HCT116 (cell line): ENCODE measurements at regions not wholly inside any gene's neighbourhood (a gene's known extent, or its start where the extent isn't known, plus 50 kb on each side); places are given as distances from the start of the nearest gene placed in this dataset.

Experiments
- ATAC-seq: fragments of 200-7000 bp; cut with Tn5 transposase; 2 replicates; pipeline ENCODE4 v1.9.1; 2020; ENCODE audit warnings: mild to moderate bottlenecking, moderate library complexity
- BruUV-seq: library from RNA; stranded (reverse); fragments of 400-500 nt; replicated peaks from 2 replicates; lab custom pipeline; 2021; lab: Mats Ljungman, UMichigan
- CTCF ChIA-PET: fragments of 300-600 bp; sonication (Branson Sonifier 250); formaldehyde crosslinking; loops from one replicate; lab custom pipeline; 2021; ENCODE audit warnings: antibody characterized with exemption; lab: Charles Lee
- POLR2A ChIA-PET: fragments of 300-600, 350-600 bp; sonication (Branson Sonifier 250); formaldehyde crosslinking; loops from one replicate; lab custom pipeline; 2021; ENCODE audit warnings: antibody characterized with exemption; lab: Charles Lee
- RAD21 ChIA-PET, 2 experiments: fragments of 300-600 bp; sonication (Branson Sonifier 250); formaldehyde crosslinking; loops; one replicate each; lab custom pipeline; 2023; ENCODE audit warnings: low total read pairs in 2 of 2; ENCODE audit not compliant: uncharacterized antibody in 2 of 2, unreplicated experiment in 2 of 2, low non-redundant PET in 1 of 2; lab: Charles Lee
- DNase-seq: peaks from one replicate; pipeline ENCODE4 v3.0.0-alpha.2; 2010; ENCODE audit warnings: low read depth, low spot score
- H2AFZ ChIP-seq: fragments of 200-600 bp; shearing (Covaris generic), sonication (generic); 2 replicates; pipeline ENCODE4 v1.6.1; 2017; ENCODE audit warnings: low read depth, mixed run types, mixed read lengths, antibody characterized with exemption, low read length; ENCODE audit not compliant: poor library complexity, severe bottlenecking
- H3K27ac ChIP-seq: 2 replicates; pipeline ENCODE4 v1.5.1; 2012; ENCODE audit warnings: low read depth, low read length
- H3K27me3 ChIP-seq: fragments of 200-600 bp; sonication (generic); 2 replicates; pipeline ENCODE4 v1.6.1; 2016; ENCODE audit warnings: mixed run types, low read length, mixed read lengths; ENCODE audit not compliant: insufficient read depth
- H3K36me3 ChIP-seq, 2 experiments: fragments of 200-500 bp in 1 of 2; fragments of 200-600 bp in 1 of 2; sonication (Bioruptor generic) in 1 of 2; sonication (generic) in 1 of 2; 2 replicates each; pipeline versions ENCODE4 v1.5.1 to v1.6.1; 2014 to 2016; ENCODE audit warnings: low read length in 2 of 2, inconsistent platforms in 1 of 2, mixed read lengths in 1 of 2, mixed run types in 1 of 2; ENCODE audit not compliant: insufficient read depth in 2 of 2, control insufficient read depth in 1 of 2
- H3K4me1 ChIP-seq, 2 experiments: fragments of 200-600 bp in 1 of 2; sonication (generic) in 1 of 2; 2 replicates each; pipeline versions ENCODE4 v1.5.1 to v1.6.1; 2012 to 2017; ENCODE audit warnings: low read length in 2 of 2, inconsistent platforms in 1 of 2, mild to moderate bottlenecking in 1 of 2, mixed read lengths in 1 of 2, mixed run types in 1 of 2, moderate library complexity in 1 of 2; ENCODE audit not compliant: insufficient read depth in 2 of 2, control insufficient read depth in 1 of 2
- H3K4me2 ChIP-seq: fragments of 200-600 bp; sonication (generic); 2 replicates; pipeline ENCODE4 v1.6.1; 2017; ENCODE audit warnings: mixed run types, low read length, mixed read lengths
- H3K4me3 ChIP-seq, 2 experiments: fragments of 200-600 bp in 1 of 2; sonication (generic) in 1 of 2; replicated peaks in 1 of 2; 2 replicates each; pipeline ENCODE4 v1.5.1; 2011 to 2016; ENCODE audit warnings: low read length in 2 of 2, control low read depth in 1 of 2, low read depth in 1 of 2, mild to moderate bottlenecking in 1 of 2, mixed read lengths in 1 of 2, mixed run types in 1 of 2
- H3K79me2 ChIP-seq: fragments of 200-600 bp; sonication (generic); 2 replicates; pipeline ENCODE4 v1.6.1; 2017; ENCODE audit warnings: mild to moderate bottlenecking, mixed run types, low read length, moderate library complexity, mixed read lengths; ENCODE audit not compliant: insufficient read depth
- H3K9ac ChIP-seq: fragments of 200-600 bp; sonication (generic); 2 replicates; pipeline ENCODE4 v1.6.1; 2016; ENCODE audit warnings: low read length, mixed read lengths
- H3K9me2 ChIP-seq: fragments of 200-600 bp; sonication (generic), shearing (Covaris generic); 2 replicates; pipeline ENCODE4 v1.6.1; 2017; ENCODE audit warnings: mixed run types, mild to moderate bottlenecking, moderate library complexity; ENCODE audit not compliant: insufficient read depth
- H3K9me3 ChIP-seq, 2 experiments: fragments of 200-500 bp in 1 of 2; fragments of 200-600 bp in 1 of 2; sonication (Bioruptor generic) in 1 of 2; sonication (generic) in 1 of 2; 2 replicates each; pipeline ENCODE4 v1.6.1; 2014 to 2017; ENCODE audit warnings: low read length in 2 of 2, mixed read lengths in 2 of 2, inconsistent platforms in 1 of 2, low read depth in 1 of 2, mild to moderate bottlenecking in 1 of 2, mixed run types in 1 of 2, moderate library complexity in 1 of 2; ENCODE audit not compliant: control insufficient read depth in 1 of 2, insufficient read depth in 1 of 2
- H4K20me1 ChIP-seq: fragments of 200-600 bp; sonication (generic), shearing (Covaris generic); 2 replicates; pipeline ENCODE4 v1.6.1; 2017; ENCODE audit warnings: mixed run types, mild to moderate bottlenecking, moderate library complexity; ENCODE audit not compliant: insufficient read depth
- CBX3 ChIP-seq: IDR thresholded peaks from 2 replicates; pipeline ENCODE4 v1.6.1; 2012; ENCODE audit warnings: low read depth
- CEBPB ChIP-seq: IDR thresholded peaks from 2 replicates; pipeline ENCODE4 v1.6.1; 2012; ENCODE audit warnings: low read depth
- CTCF ChIP-seq, 3 experiments: fragments of 200-600 bp in 1 of 3; sonication (generic) in 1 of 3; IDR thresholded peaks in 2 of 3; conservative IDR thresholded peaks in 1 of 3; 2 replicates each; pipeline ENCODE4 v1.5.1; 2012 to 2017; ENCODE audit warnings: low read depth in 2 of 3, low read length in 2 of 3, antibody characterized with exemption in 1 of 3, borderline replicate concordance in 1 of 3, control low read depth in 1 of 3, mild to moderate bottlenecking in 1 of 3, mixed read lengths in 1 of 3, mixed run types in 1 of 3, moderate library complexity in 1 of 3; ENCODE audit not compliant: insufficient read depth in 1 of 3
- ELF1 ChIP-seq: IDR thresholded peaks from 2 replicates; pipeline ENCODE4 v1.6.1; 2012; ENCODE audit warnings: low read depth, borderline replicate concordance
- EZH2 ChIP-seq: fragments of 200-600 bp; sonication (generic); IDR thresholded peaks from 2 replicates; pipeline ENCODE4 v1.6.1; 2017; ENCODE audit warnings: antibody characterized with exemption, mixed run types
- EZH2phosphoT487 ChIP-seq: fragments of 200-600 bp; IDR thresholded peaks from 2 replicates; pipeline ENCODE4 v1.6.1; 2018; ENCODE audit warnings: antibody characterized with exemption, borderline replicate concordance
- FOSL1 ChIP-seq: IDR thresholded peaks from 2 replicates; pipeline ENCODE4 v1.6.1; 2012; ENCODE audit warnings: low read depth
- POLR2A ChIP-seq: IDR thresholded peaks from 2 replicates; pipeline ENCODE4 v1.7.0; 2011; ENCODE audit warnings: borderline replicate concordance; ENCODE audit not compliant: insufficient read depth, insufficient read length; ENCODE audit errors: extremely low read depth
- POLR2AphosphoS5 ChIP-seq: IDR thresholded peaks from 2 replicates; pipeline ENCODE4 v1.6.1; 2011; ENCODE audit warnings: mild to moderate bottlenecking, low read depth, low read length, moderate library complexity
- RAD21 ChIP-seq: IDR thresholded peaks from 2 replicates; pipeline ENCODE4 v1.6.1; 2012; ENCODE audit warnings: low read depth, mild to moderate bottlenecking
- REST ChIP-seq: IDR thresholded peaks from 2 replicates; pipeline ENCODE4 v1.6.1; 2012; ENCODE audit warnings: low read depth
- SIN3A ChIP-seq: IDR thresholded peaks from 2 replicates; pipeline ENCODE4 v1.6.1; 2012; ENCODE audit warnings: low read depth
- SRF ChIP-seq: IDR thresholded peaks from 2 replicates; pipeline ENCODE4 v1.6.1; 2012; ENCODE audit warnings: low read depth
- YY1 ChIP-seq: IDR thresholded peaks from 2 replicates; pipeline ENCODE4 v1.6.1; 2011; ENCODE audit warnings: low read length, low read depth, moderate library complexity, mild to moderate bottlenecking; ENCODE audit not compliant: insufficient replicate concordance; ENCODE audit errors: extremely low read depth
- ZBTB33 ChIP-seq: IDR thresholded peaks from 2 replicates; pipeline ENCODE4 v1.6.1; 2011; ENCODE audit warnings: mild to moderate bottlenecking, low read length, moderate library complexity; ENCODE audit not compliant: insufficient replicate concordance; ENCODE audit errors: extremely low read depth
- ZFX ChIP-seq: fragments of 450-650 bp; IDR thresholded peaks from 2 replicates; pipeline ENCODE4 v1.6.1; 2017
- ZNF274 ChIP-seq: fragments of 200-500 bp; sonication (Bioruptor generic); IDR thresholded peaks from 2 replicates; pipeline ENCODE4 v1.6.1; 2014; ENCODE audit warnings: mild to moderate bottlenecking, low read depth, low read length, inconsistent platforms
- intact Hi-C: fragments of 100-400 bp; cut with micrococcal nuclease; formaldehyde crosslinking; loops from 2 replicates; pipeline ENCODE4 v1.10.0; 2022

- no TSS peak for BruUV-seq
- RAD21 ChIA-PET = no interaction called here
- intact Hi-C loops = no loop called here
- H3K9me3 ChIP-seq = no peaks in the 10 kb centered on the region
- H3K4me2 ChIP-seq = no peak overlapping the region
- H3K27ac ChIP-seq = no peak overlapping the region
- no peaks in the 10 kb centered on the region for H3K36me3 ChIP-seq
- H3K79me2 ChIP-seq = no peaks in the 10 kb centered on the region
- H3K4me1 ChIP-seq = no peaks in the 10 kb centered on the region
- CTCF ChIA-PET = no interaction called here
- DNase-seq (no peak), ATAC-seq (no peak)
- H3K27me3 ChIP-seq = no peaks in the 10 kb centered on the region
- H4K20me1 ChIP-seq = no peaks in the 10 kb centered on the region
- POLR2A ChIA-PET = no interaction called here
- H3K9ac ChIP-seq = no peak overlapping the region
- no peak overlapping the region for H2AFZ ChIP-seq
- TF ChIP-seq EZH2 (no peak), EZH2phosphoT487 (no peak), REST (no peak), FOSL1 (no peak), ZBTB33 (no peak), RAD21 (no peak), SIN3A (no peak), YY1 (no peak), POLR2AphosphoS5 (no peak), POLR2A (no peak), CTCF (IDR thresholded peaks at IDR 0.05 in 2 of 3, conservative IDR thresholded peaks at IDR 0.05 in 1 of 3; ENCODE audit: borderline replicate concordance in 1 of 3, insufficient read depth in 1 of 3, low read depth in 2 of 3, low read length in 2 of 3) (no peak), CBX3 (no peak), ELF1 (no peak), ZNF274 (no peak), SRF (no peak), CEBPB (no peak), ZFX (no peak)
- 0 out of 2 replicates have a peak, but pooled peaks cover 2% of the 10 kb centered on the region for H3K9me2 ChIP-seq
- H3K4me3 ChIP-seq = no peak overlapping the region
Measured at GRCh38 chr1:191348328-191348727, 809.9 kb upstream of the RGS18 start.
